ENCODE measurements at regions not wholly inside any gene's neighbourhood (a gene's known extent, or its start where the extent isn't known, plus 50 kb on each side); places are given as distances from the start of the nearest gene placed in this dataset.

- Histone ChIP-seq H3K27me3 (no peaks in the 10 kb centered on the region), H3K27ac (no peak overlapping the region), H3K4me3 (no peak overlapping the region), H3K4me1 (no peaks in the 10 kb centered on the region), H3K36me3 (no peaks in the 10 kb centered on the region), H3K9me3 (no peaks in the 10 kb centered on the region)
- no peak for TF ChIP-seq CTCF (IDR thresholded peaks at IDR 0.05)
- no peak for DNase-seq (ENCODE audit: low spot score)
Measured at GRCh38 chr15:87387766-87388165, 868.8 kb downstream of the NTRK3 start.

- no peak overlapping the region for H3K4me3 ChIP-seq
- TF ChIP-seq CTCF (IDR thresholded peaks at IDR 0.05): no peak
Measured at GRCh38 chr15:87374339-87374738, 882.2 kb downstream of the NTRK3 start.

DNA sequence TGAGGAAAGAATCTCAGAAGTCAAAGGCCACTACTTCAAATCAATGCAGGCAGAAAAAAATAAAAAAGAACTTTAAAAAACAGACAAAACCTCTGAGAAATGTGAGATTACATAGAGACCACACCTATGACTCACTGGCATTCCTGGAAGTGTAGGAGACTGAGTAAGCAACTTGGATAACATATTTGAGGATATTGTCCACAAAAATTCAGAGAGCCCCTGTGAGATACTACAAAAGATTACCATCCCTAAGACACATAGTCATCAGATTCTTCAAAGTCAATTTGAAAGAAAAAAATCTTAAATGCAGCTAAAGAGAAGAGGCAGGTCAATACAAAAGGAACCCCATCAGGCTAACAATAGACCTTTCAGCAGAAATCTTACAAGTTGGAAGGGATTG is 887.3 kb downstream of the NTRK3 start:
- no peaks in the 10 kb centered on the region for H3K36me3 ChIP-seq
- DNase-seq (ENCODE audit: low spot score): no peak

More at GRCh38 chr15:87374339-87374738, 882.2 kb downstream of the NTRK3 start:
- H3K4me1 ChIP-seq: no peaks in the 10 kb centered on the region
- no peaks in the 10 kb centered on the region for H3K27me3 ChIP-seq
- no peak for DNase-seq (ENCODE audit: low spot score)
- H3K27ac ChIP-seq: no peak overlapping the region
- H3K36me3 ChIP-seq: no peaks in the 10 kb centered on the region
- H3K9me3 ChIP-seq: no peaks in the 10 kb centered on the region

DNA sequence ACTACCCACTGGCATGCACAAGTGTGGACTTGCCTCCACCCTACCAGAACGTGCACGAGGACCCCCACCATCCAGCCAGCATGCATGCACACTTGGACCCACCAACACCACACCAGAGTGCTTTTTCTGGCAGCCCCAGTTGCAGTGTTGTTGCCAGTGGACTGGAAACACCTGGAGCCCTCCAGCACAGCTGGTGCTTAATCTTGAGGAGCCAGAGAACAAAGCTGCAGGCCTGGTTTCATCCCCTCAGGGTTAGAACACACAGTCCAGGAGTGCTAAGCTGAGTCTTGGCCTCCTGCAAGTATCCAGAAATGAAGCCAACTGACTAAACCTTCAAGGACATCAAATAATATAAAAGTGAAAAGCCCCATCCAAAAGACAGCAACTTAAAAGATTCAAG is 888.0 kb downstream of the NTRK3 start:
- Histone ChIP-seq H3K36me3 (no peaks in the 10 kb centered on the region), H3K4me1 (no peaks in the 10 kb centered on the region), H3K9me3 (no peaks in the 10 kb centered on the region), H3K27me3 (no peaks in the 10 kb centered on the region), H3K27ac (no peak overlapping the region), H3K4me3 (no peak overlapping the region)
- DNase-seq (ENCODE audit: low spot score): no peak
- no peak for TF ChIP-seq CTCF (IDR thresholded peaks at IDR 0.05)

More for the DNA sequence above, 887.3 kb downstream of the NTRK3 start:
- no peak for TF ChIP-seq CTCF (IDR thresholded peaks at IDR 0.05)
- Histone ChIP-seq H3K27me3 (no peaks in the 10 kb centered on the region), H3K27ac (no peak overlapping the region), H3K4me3 (no peak overlapping the region), H3K9me3 (no peaks in the 10 kb centered on the region), H3K4me1 (no peaks in the 10 kb centered on the region)

GRCh38 chr15:87365186-87365585 is 891.4 kb downstream of the NTRK3 start:
- Histone ChIP-seq H3K27ac (no peak overlapping the region), H3K4me1 (no peaks in the 10 kb centered on the region), H3K27me3 (no peaks in the 10 kb centered on the region), H3K9me3 (no peaks in the 10 kb centered on the region), H3K36me3 (no peaks in the 10 kb centered on the region), H3K4me3 (no peak overlapping the region)
- no peak for TF ChIP-seq CTCF (IDR thresholded peaks at IDR 0.05)
- no peak for DNase-seq (ENCODE audit: low spot score)

GRCh38 chr15:87362531-87362930 is 894.0 kb downstream of the NTRK3 start:
- no peaks in the 10 kb centered on the region for H3K9me3 ChIP-seq
- H3K4me1 ChIP-seq: no peaks in the 10 kb centered on the region

More at GRCh38 chr15:87362531-87362930, 894.0 kb downstream of the NTRK3 start:
- Histone ChIP-seq H3K27ac (no peak overlapping the region), H3K27me3 (no peaks in the 10 kb centered on the region), H3K36me3 (no peaks in the 10 kb centered on the region), H3K4me3 (no peak overlapping the region)
- TF ChIP-seq CTCF (IDR thresholded peaks at IDR 0.05): no peak
- DNase-seq (ENCODE audit: low spot score): no peak

All from right atrium auricular region (tissue), 2 donors.